Endothelial cell (in vitro differentiated cells): ENCODE measurements at regions not wholly inside any gene's neighbourhood (a gene's known extent, or its start where the extent isn't known, plus 50 kb on each side); places are given as distances from the start of the nearest gene placed in this dataset.

Source experiments
- DNase-seq: peaks from one replicate; pipeline ENCODE4 v3.0.0; 2021; ENCODE audit warnings: low spot score
- H3K27ac Mint-ChIP-seq: one replicate; pipeline ENCODE4 v1.8.0; 2021; ENCODE audit warnings: mixed read lengths, inconsistent platforms; ENCODE audit not compliant: unreplicated experiment
- H3K27me3 Mint-ChIP-seq: one replicate; pipeline ENCODE4 v1.8.0; 2021; ENCODE audit warnings: mild to moderate bottlenecking, moderate library complexity, mixed read lengths, inconsistent platforms; ENCODE audit not compliant: unreplicated experiment
- H3K36me3 Mint-ChIP-seq: one replicate; pipeline ENCODE4 v1.8.0; 2021; ENCODE audit warnings: mild to moderate bottlenecking, low read depth, mixed read lengths, inconsistent platforms; ENCODE audit not compliant: unreplicated experiment
- H3K4me1 Mint-ChIP-seq: one replicate; pipeline ENCODE4 v1.8.0; 2021; ENCODE audit warnings: mild to moderate bottlenecking, mixed read lengths, inconsistent platforms; ENCODE audit not compliant: unreplicated experiment
- H3K4me3 Mint-ChIP-seq: one replicate; pipeline ENCODE4 v1.8.0; 2021; ENCODE audit warnings: mild to moderate bottlenecking, mixed read lengths, inconsistent platforms; ENCODE audit not compliant: unreplicated experiment
- H3K9me3 Mint-ChIP-seq: one replicate; pipeline ENCODE4 v1.8.0; 2021; ENCODE audit warnings: mixed read lengths, inconsistent platforms; ENCODE audit not compliant: unreplicated experiment
- CTCF ChIP-seq: fragments of 200-600 bp; sonication (generic); IDR thresholded peaks from one replicate; pipeline ENCODE4 v1.5.0; 2021; ENCODE audit warnings: antibody characterized with exemption; ENCODE audit not compliant: unreplicated experiment

- no peaks in the 10 kb centered on the region for H3K4me1 Mint-ChIP-seq
- H3K27ac Mint-ChIP-seq = no peak overlapping the region
Measured at GRCh38 chr1:63190171-63190570, 132.2 kb upstream of the FOXD3 start.

DNA sequence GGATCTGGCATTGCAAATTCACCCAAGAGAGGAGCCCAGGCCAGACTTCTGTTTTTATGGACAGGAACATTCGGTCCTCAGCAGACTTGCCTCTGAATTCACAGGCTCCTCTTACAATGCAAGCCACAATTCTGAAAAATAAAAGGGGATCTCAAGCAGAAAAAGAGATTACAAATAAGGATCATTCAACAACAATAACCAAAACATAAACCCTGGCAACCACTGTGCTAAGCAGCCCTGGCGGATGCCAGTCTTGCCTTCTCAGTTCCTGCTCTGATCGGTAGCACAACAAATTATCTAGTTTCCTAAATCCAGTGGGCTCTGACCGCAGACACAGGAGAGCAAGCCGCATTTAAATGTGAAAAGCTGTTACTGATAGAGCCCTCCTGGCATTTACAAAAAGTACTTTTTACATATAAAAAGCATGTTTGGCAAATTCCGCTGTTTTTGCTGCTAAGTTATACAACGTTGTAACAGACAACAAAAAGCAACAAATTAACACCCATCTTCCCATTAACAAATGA lies 123.4 kb upstream of the FOXD3 start:
- Mint-ChIP-seq H3K9me3 (no peaks in the 10 kb centered on the region), H3K36me3 (no peaks in the 10 kb centered on the region), H3K4me3 (no peak overlapping the region), H3K4me1 (peaks cover 4% of the 10 kb centered on the region), H3K27ac (no peak overlapping the region), H3K27me3 (peaks cover 2% of the 10 kb centered on the region)
- DNase-seq = no peak
- TF ChIP-seq CTCF = no peak

More at GRCh38 chr1:63190171-63190570, 132.2 kb upstream of the FOXD3 start:
- H3K36me3 Mint-ChIP-seq = no peaks in the 10 kb centered on the region
- H3K27me3 Mint-ChIP-seq = peaks cover 2% of the 10 kb centered on the region
- TF ChIP-seq CTCF = no peak
- no peak overlapping the region for H3K4me3 Mint-ChIP-seq
- DNase-seq = no peak
- H3K9me3 Mint-ChIP-seq = no peaks in the 10 kb centered on the region

- Mint-ChIP-seq H3K36me3 (no peaks in the 10 kb centered on the region), H3K27ac (no peak overlapping the region), H3K9me3 (no peaks in the 10 kb centered on the region), H3K4me3 (no peak overlapping the region), H3K4me1 (peaks cover 4% of the 10 kb centered on the region), H3K27me3 (peaks cover 2% of the 10 kb centered on the region)
- TF ChIP-seq CTCF = no peak
- DNase-seq = no peak
Measured at GRCh38 chr1:63199706-63200335, 122.5 kb upstream of the FOXD3 start.

DNA sequence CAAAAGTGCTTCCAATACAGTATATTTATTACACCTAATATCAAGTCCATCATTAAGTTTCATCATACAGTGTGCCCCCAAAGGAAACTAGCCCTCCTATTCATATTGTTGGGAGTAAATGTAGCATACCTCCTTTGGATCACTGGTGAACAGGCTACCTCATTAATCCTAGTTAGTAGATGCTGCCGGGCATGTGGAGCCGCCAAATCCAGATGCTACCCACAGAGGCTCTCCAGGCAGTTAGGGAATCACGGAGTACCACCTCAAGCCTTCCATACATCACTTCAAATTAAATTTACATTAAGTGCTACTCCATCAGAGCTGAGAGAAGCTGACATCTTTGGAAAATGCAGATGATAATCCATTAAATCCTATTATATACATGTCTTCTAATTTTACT lies 121.7 kb upstream of the FOXD3 start:
- H3K4me1 Mint-ChIP-seq = peaks cover 4% of the 10 kb centered on the region
- no peaks in the 10 kb centered on the region for H3K36me3 Mint-ChIP-seq
- peaks cover 2% of the 10 kb centered on the region for H3K27me3 Mint-ChIP-seq
- DNase-seq = no peak
- TF ChIP-seq CTCF = no peak
- no peak overlapping the region for H3K4me3 Mint-ChIP-seq
- H3K27ac Mint-ChIP-seq = no peak overlapping the region
- H3K9me3 Mint-ChIP-seq = no peaks in the 10 kb centered on the region

- TF ChIP-seq CTCF = no peak
Measured at GRCh38 chr1:63203641-63204040, 118.7 kb upstream of the FOXD3 start.

More at GRCh38 chr1:63203641-63204040, 118.7 kb upstream of the FOXD3 start:
- Mint-ChIP-seq H3K27ac (no peak overlapping the region), H3K4me1 (peaks cover 3% of the 10 kb centered on the region), H3K27me3 (no peaks in the 10 kb centered on the region), H3K9me3 (no peaks in the 10 kb centered on the region), H3K4me3 (no peak overlapping the region), H3K36me3 (no peaks in the 10 kb centered on the region)
- DNase-seq = no peak
